Superior temporal gyrus (tissue), 1 donor: ENCODE measurements at regions not wholly inside any gene's neighbourhood (a gene's known extent, or its start where the extent isn't known, plus 50 kb on each side); places are given as distances from the start of the nearest gene placed in this dataset.

Source experiments
- DNase-seq: peaks from one replicate; pipeline ENCODE4 v3.0.0-alpha.2; 2016; ENCODE audit errors: extremely low spot score

DNA sequence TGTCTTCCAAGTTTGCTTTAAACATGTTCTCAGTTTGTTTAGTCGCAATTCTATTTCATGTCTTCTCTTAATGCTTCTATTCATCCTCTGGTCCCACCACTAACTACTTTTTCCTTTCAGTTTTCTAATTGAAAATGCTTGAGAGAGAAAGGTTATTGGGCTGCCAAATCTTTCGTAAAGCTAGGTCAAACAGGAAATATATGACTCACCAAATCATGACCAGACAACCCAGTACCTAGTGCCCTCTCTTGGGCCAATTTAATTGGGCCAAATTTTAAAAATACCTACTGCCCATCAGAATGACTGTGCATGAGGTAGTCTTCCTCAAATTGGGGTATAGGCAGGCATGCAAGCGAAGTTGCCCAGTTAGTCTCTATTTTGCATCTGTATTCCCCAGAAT lies 295.4 kb upstream of the PBX1 start:
- DNase-seq, result no peak

DNA sequence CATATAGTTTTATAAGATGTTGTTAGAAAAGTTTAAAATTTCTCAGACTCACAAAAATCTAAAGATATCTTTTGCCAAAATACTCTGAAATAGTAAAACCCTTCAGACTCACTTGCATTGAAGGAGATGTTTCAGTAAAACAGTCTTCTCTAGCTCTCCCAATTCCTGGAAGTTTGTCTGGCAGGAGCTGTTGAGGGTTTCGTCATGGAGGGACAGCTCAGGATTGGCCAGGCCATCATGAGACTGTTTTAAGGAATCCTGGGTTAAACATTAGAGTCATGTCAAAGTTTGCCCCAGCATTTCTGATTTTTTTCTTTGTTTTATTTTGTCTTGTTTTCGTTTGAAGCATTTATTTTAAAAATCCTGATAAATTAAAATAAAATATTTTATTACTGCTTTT lies 293.8 kb upstream of the PBX1 start:
- DNase-seq, result no peak

DNA sequence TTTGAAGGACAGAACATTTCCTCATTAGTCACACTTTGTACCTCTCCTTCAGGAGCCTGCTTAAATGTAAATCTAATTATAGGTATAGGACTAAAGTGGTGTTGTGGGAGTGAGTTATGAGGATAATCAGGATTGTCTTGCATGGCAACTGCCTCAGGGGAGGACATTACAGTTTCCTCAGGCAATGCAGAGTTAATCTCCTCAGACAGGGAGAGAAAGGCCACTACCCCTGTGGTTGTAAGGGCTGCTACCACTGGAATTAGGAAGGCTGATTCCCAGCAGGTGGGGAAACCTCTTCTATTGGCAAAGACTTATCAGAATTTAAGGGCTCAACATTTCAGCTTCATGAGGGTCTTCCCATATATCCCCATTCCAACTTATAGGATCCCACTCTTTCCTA lies 286.8 kb upstream of the PBX1 start:
- DNase-seq, result no peak

DNA sequence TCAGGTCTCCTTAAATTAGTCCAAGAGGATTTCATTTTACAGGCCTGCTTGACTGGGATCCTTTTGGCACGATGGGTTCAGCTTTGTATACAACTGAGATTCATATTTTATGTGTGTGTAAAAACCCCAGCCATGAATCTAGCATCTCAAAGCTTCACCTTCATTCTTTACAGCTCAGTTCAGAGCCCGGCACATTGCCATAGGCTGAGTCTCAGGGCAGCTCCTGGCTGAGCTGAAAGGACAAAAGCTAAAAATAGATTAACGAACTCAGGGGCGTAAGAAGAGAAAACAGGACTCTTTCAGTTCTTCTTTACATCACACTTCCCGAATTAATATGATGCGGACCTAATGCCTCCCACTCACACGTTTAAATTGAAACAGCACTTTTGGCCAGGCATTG lies 262.8 kb upstream of the PBX1 start:
- DNase-seq, result no peak

DNA sequence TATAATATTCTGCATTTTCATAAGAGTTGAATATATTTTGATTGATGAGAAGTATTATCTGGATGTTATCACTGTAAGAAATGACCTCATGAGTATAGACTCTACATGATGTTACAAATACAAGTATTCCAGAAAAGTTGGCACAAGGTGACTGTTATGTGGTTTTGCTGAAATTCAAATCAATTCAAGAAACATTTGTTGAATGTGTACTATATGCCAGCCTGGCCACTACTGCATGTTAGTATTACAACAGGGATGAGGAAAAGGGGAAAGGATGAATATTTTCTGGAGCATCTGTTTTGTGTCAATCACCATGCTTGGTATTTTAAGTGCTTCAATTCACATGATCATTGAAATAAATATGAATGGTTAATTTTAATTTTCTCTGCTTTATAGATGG lies 250.9 kb upstream of the PBX1 start:
- no peak for DNase-seq

DNA sequence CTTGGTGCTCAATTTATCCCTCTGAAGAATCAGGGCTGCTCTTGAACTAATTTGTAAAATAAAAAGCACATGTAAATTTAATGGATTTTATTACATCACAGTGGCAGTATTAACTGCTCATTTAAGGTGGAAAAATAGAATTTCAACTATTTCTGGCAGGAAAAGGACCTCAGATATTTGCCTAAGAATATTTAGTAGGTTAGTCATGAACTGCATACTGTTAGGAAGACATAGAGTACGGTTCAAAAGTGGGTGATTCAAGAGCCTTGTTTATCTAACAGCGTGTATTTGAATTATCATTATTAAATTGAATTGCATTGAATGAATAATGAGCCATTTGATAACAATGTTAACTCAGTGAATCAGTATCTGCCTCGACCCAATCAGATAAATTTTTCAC lies 248.8 kb upstream of the PBX1 start:
- no peak for DNase-seq

DNA sequence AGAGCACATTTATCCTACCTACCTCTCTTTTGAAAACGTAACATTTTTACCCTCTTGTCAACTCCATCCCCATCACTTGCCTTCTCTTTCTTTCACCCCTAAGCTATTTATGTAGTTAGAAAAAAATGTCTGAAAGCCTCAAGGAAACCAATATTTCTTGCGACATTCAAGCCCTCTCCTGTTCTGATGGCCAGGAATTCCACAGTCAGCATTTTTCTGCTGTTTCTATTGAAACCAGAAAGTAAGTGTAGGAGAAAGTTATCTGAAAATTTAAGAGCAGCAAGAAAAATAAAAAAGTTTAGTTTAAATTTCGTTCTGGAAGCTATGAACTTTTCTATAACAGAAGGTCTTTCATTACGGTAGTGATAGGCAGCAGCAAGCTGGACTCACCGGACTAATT lies 247.6 kb upstream of the PBX1 start:
- DNase-seq, result no peak

DNA sequence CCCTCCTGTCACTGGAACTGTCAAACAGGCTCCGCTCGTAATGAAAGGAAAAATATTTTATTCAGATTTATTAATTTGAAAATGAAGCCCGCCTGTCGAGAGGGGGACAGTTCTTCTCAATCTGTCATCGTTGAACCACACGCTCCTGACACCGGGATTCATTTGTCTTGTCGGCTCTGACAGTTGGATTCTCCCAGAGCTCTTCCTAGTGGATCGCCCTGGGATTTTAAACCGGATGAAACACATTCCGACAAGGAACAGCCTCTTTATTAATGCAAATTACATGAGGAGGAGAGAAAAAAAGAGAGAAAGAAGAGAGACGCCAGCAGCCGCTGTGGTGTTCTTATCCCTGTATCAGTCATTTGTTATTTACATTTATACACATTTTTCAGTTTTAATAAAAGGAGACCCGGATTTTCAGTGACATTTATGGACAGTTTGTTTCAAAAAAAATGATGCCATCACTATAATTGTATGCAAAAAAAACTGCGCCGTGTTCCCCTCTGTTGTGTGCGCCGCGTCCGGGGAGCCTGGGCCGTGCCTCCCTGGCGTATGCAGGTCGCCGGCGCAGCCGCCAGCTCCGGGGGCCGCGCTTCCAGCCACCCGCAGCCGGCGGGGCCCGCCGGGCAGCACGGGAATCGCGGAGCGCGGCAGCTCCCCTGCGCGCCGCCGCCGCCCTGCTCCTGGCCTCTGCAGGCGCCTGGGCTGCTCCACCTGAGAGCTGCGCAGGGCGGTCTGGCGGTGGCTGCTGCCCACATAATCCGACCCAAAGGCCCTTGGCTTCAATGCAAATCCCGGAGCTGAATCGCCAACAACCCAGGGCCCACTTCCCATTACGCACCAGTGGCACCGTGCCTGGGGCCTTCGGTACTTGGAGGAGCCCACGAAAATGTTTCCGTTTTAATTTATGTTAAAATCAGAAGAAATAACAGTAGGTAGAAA lies 237.9 kb upstream of the PBX1 start:
- DNase-seq, result peak; percentile 49

DNA sequence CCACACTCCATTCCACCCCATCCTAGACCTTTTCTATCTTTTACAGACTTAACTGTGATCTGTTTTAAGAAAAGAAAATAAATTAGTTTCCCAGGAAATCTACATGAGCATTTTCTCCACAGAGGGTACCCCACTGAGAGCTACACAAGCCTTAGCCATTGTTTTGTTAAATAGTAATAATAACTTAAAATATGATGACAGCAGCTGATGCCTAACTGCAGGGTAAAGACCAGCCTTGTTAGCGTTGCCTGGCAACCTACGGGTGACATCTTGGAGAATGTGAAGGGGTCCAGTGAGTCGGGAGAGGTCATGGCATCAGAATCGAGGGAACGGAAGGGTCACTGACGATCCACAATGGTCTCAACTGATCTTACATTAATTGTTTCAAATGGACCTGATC lies 233.2 kb upstream of the PBX1 start:
- no peak for DNase-seq

DNA sequence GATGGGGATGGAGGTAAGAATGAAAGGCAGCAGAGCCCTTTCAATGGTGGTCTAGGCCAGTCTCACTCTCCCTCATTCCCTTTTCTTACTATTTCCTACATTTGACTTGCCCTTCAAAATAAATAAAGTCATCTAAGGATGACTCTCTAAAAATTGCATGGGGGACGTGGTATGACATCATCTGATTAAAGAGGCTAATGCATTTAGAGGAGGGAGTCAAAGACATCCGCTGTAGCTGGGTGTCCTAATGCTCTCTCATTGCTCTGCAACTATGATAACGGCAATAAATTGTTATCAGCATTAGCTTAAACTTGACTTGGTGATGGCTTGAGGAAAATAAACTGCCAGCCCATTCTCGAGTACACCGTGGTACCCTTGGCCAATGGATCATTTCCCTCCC lies 225.6 kb upstream of the PBX1 start:
- DNase-seq, result no peak

DNA sequence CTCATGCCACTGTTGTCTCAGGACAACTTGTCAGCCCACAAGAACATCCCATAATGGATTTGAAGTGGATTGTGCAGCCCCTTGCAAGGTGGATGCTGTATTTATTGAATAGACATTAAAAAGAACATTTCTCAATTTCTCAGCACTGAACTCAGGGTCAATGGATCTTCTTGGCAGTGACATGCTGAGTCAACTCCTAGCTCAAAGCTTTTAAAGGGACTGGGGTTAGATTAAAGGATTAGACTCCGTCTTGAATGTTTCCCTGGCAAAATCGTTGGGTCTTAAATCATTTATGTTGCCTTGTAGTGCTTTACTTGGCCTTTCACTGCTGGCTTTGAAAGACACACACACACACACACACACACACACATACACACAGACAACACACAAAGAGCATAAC lies 221.6 kb upstream of the PBX1 start:
- DNase-seq, result no peak

DNA sequence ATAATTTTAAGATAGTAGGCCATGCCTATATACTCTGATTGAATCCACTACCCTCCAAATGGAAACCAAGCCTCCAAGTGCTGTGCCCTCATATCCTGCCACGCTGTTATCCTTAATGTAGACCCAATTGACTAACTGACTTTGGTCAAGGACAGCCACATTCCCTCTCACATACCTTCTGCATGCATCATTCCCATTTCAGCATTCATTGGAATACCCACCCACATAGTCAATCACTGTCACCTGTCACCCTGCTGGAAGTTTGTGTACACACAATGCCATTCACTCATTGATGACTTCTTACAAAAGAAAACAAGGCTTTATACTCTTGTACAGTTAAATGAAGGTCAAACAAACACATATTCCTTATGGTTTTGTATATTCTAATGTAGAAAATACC lies 221.1 kb upstream of the PBX1 start:
- DNase-seq, result no peak

DNA sequence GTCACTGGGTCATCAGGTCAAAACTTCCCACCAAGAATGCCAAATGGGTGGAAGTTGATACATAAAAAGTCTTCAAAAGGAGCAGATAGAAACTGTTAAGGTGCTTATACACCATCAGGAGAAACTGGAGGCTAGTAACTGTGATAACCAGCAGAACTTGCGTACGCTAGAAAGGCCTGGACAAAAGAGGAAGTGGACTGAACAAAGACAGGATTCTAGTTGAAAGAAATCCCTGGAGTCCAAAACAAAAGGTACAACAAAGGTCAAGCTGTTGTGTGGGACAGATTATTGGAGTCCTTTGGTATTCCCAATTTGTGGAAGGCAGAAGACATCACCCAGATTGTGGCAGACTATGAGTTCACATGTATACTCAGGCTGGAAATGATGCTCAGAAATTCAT lies 215.8 kb upstream of the PBX1 start:
- no peak for DNase-seq

DNA sequence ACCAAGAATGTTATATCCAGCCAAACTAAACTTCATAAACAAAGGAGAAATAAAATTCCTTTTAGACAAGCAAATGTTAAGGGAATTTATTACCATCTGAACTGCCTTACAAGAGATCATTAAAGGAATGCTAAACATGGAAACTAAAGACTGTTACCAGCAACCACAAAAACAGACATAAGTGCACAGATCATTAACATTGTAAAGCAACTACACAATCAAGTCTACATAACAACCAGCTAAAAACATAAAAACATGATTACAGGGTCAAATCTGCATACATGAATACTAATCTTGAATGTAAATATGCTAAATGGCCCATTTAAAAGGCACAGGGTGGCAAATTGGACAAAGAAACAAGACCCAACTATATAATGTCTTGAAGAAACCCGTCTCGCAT lies 211.0 kb upstream of the PBX1 start:
- no peak for DNase-seq

DNA sequence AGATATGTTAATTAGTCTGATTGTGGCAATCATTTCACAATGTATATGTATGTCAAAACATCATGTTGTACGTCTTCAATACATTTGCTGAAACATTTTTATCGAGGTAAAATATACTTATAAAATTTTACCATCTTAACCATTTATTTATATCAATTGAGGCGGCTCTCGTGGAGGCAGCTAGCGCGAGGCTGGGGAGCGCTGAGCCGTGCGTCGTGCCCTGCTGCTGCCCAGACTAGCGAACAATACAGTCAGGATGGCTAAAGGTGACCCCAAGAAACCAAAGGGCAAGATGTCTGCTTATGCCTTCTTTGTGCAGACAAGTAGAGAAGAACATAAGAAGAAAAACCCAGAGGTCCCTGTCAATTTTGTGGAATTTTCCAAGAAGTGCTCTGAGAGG lies 202.5 kb upstream of the PBX1 start:
- DNase-seq, result no peak

DNA sequence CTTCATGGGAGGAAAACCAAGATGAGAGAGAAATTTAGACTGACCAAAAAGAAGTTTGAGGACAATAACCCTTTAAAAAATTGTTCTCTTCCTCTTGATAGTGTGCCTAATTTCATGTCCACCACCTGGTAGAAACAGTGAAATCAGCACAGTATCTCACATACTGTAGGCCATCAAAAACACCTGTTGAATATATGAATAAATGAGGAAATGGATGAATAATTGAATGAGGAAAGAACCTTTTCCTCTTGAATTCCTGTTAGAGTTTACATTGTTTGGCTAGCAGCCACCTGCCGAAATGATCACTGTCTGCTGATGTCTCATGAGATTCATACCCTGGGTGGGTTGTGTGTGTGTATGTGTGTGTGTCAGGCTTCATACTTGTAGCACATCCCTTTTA lies 198.7 kb upstream of the PBX1 start:
- DNase-seq, result no peak

DNA sequence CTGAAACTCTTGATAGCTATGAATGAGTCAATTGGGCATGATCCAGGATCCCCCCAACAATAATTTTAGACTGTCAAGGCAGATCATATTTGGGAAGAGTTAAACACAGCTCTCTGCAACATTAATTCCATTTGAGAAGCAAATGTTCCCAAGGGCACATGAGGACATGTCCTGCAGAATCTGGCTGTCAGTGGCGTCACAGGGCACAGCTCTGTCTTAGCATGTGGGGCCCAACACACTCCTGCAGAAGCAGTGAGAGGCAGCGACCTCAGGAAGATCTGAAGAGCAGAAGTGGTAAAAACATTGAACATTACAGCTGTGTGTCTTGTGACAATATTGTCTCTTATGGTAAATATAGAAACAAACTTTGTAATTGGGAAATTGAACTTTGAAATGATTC lies 197.1 kb upstream of the PBX1 start:
- no peak for DNase-seq

DNA sequence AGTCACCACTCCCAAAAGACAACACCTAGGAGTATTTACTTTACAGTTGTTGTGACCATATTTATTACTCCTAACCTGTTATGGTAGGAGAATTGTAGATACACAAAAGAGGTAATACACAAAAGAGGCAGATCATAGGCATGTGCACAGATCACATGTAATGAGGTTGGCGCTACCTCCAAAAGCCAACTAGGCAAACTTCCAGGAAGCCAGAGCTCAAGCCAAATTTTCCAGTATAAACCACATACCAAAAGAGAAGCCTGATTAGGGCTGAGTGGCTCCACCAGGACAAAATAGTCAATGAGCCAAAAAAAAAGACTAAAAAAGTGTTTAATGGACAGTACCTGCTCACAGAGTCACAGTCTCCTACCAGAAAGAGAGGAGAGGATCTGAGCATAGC lies 195.0 kb upstream of the PBX1 start:
- no peak for DNase-seq

DNA sequence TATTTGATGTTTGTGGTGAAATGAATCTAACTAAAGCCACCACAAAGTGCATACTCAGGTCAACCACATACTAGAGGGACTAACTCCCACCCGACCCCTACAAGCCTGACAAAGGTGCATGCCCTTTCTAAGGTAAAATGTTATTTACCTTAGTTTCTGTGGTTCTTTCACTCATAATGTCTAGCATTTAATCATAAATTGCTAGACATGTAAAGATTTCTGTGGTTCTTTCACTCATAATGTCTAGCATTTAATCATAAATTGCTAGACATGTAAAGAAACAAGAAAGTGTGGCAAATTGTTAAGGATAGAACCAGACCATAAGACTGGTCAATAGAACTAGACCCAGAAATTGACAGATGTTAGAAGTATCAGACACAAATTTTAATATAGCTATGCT lies 193.0 kb upstream of the PBX1 start:
- no peak for DNase-seq

DNA sequence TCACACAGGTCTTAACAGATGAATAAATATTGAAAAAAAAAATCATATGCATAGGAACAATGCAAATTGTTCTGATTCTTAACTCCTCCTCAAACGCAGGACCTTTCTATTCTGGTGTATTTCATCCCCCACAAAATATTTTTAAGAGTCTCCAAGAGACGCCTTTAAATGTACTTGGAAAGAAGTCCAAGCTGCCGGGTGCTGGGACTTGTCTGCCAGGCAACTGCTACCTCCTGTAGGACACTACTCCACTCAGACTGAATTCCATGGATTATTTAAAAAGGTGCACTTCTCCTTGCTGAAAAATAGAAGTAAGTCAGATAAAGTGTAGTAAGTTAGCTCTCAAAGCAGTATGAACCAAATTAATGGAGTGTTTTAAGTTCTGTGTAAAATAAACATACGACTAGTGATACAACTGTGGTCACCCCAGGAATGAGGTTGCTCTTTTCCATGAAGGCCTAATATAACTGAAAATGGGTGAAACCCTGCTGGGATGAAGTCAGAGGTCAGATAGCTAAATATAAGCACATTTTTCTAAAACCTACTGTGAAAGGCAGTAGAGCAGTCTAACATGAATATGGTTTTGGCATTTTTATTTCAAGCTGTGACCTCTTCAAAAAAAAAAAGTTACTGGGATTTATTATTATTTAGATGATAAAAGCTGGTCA lies 189.2 kb upstream of the PBX1 start:
- DNase-seq, result no peak

DNA sequence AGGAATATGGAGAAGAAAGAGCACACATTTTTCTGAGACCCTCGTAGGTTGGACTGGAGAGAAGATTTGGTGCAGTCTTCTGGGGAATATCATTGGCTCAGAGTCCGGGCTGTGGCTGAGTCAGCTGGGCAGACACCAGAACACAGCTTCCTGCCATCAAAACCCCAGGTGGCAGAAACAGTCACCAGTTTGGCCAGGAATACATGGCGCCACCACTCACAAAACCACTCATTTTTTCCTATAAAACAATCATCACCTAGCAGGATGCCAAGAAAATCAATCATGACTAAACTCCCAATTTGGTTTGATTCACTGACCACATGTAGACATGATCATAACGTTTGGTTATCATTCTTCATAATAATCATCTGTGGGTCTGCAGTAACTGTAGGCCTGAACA lies 178.1 kb upstream of the PBX1 start:
- no peak for DNase-seq

DNA sequence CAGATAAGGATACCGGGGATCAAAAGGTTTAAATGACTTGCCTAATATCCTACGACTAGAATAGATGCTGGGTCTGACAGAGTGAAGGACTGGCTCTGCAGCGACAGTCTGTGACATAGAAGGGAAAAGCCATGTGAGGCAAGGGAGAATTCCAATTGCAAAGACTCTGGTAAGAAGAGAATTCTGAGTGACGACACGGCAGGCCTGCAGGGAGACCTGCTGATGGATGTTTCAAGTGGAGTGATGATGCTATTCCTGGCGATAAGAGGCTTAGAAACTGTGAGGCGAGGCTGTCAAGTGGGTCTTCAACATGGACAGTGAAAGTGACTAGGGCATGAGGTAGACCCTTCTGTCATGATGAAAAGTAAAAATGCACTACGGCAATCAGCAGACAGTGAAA lies 176.6 kb upstream of the PBX1 start:
- no peak for DNase-seq

DNA sequence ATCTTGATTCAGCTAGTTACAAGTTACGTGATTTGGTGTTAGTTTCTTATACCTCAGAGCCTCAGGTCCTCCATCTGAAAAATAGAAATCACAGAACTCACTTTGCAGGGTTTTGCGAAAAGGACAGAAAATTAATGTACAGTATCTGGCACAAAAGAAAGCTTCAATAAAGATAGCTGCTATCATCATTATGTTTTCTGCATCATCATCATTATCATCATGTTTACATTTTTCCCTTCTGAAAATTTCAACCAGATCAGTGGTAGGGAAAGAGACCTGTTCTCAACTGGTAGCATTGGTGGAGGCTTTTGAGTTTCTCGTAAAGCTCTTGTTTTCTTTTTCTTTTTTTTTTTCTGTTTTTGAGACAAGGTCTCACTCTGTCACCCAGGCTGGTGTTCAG lies 174.7 kb upstream of the PBX1 start:
- DNase-seq, result no peak
